T-helper 17 cell (primary cell): ENCODE measurements at regions not wholly inside any gene's neighbourhood (a gene's known extent, or its start where the extent isn't known, plus 50 kb on each side); places are given as distances from the start of the nearest gene placed in this dataset.

Experiments
- ATAC-seq: fragments of 150-1000 bp; cut with Tn5 transposase; 2 replicates; pipeline ENCODE4 v1.10.0; 2021; ENCODE audit warnings: mild to moderate bottlenecking, moderate library complexity
- DNase-seq, 3 donors: peaks; one replicate each; pipeline versions ENCODE4 v3.0.0 to v3.0.0-alpha.2; 2020 to 2021
- H3K9me3 ChIP-seq: one replicate; pipeline ENCODE4 v1.7.0; 2013; ENCODE audit warnings: low read length, mild to moderate bottlenecking; ENCODE audit not compliant: control insufficient read depth, poor library complexity, severe bottlenecking
- H3K27ac Mint-ChIP-seq: one replicate; pipeline ENCODE4 v1.8.0; 2022; ENCODE audit warnings: mild to moderate bottlenecking, moderate library complexity, mixed read lengths
- H3K27me3 Mint-ChIP-seq: one replicate; pipeline ENCODE4 v1.8.0; 2022; ENCODE audit warnings: mixed read lengths
- H3K36me3 Mint-ChIP-seq: one replicate; pipeline ENCODE4 v1.8.0; 2022; ENCODE audit warnings: low read depth, mixed read lengths
- H3K4me1 Mint-ChIP-seq: one replicate; pipeline ENCODE4 v1.8.0; 2022; ENCODE audit warnings: mild to moderate bottlenecking, mixed read lengths
- H3K4me3 Mint-ChIP-seq: one replicate; pipeline ENCODE4 v1.8.0; 2022; ENCODE audit warnings: mild to moderate bottlenecking, moderate library complexity, mixed read lengths

- ATAC-seq: no peak
- H3K27me3 Mint-ChIP-seq: peaks cover 14% of the 10 kb centered on the region
- H3K4me1 Mint-ChIP-seq: no peaks in the 10 kb centered on the region
- peaks cover 3% of the 10 kb centered on the region for H3K36me3 Mint-ChIP-seq
- no peak for DNase-seq
- H3K27ac Mint-ChIP-seq: no peak overlapping the region
- no peaks in the 10 kb centered on the region for H3K9me3 ChIP-seq
- H3K4me3 Mint-ChIP-seq: no peak overlapping the region
Observed at GRCh38 chr15:67914028-67914427, 74.2 kb upstream of the RNU6-1 start.

GRCh38 chr15:67914537-67915460, 75.0 kb upstream of the RNU6-1 start:
- Mint-ChIP-seq H3K4me1 (no peaks in the 10 kb centered on the region), H3K27me3 (peaks cover 14% of the 10 kb centered on the region), H3K36me3 (peaks cover 3% of the 10 kb centered on the region), H3K4me3 (no peak overlapping the region), H3K27ac (no peak overlapping the region)
- ATAC-seq: no peak
- no peak for DNase-seq
- no peaks in the 10 kb centered on the region for H3K9me3 ChIP-seq

- Mint-ChIP-seq H3K27ac (no peak overlapping the region), H3K36me3 (peaks cover 3% of the 10 kb centered on the region), H3K4me1 (no peaks in the 10 kb centered on the region), H3K4me3 (no peak overlapping the region), H3K27me3 (peaks cover 14% of the 10 kb centered on the region)
- H3K9me3 ChIP-seq: no peaks in the 10 kb centered on the region
- no peak for ATAC-seq
- DNase-seq: no peak
Observed at GRCh38 chr15:67915461-67916374, 75.9 kb upstream of the RNU6-1 start.

- Mint-ChIP-seq H3K27me3 (peaks cover 14% of the 10 kb centered on the region), H3K27ac (no peak overlapping the region), H3K36me3 (peaks cover 1% of the 10 kb centered on the region), H3K4me1 (no peaks in the 10 kb centered on the region), H3K4me3 (no peak overlapping the region)
- no peak for ATAC-seq
- no peaks in the 10 kb centered on the region for H3K9me3 ChIP-seq
- no peak for DNase-seq
Observed at GRCh38 chr15:67916565-67916964, 76.7 kb upstream of the RNU6-1 start.

- no peaks in the 10 kb centered on the region for H3K4me1 Mint-ChIP-seq
- H3K27ac Mint-ChIP-seq: no peak overlapping the region
- no peak for DNase-seq
- no peaks in the 10 kb centered on the region for H3K36me3 Mint-ChIP-seq
- ATAC-seq: no peak
- no peaks in the 10 kb centered on the region for H3K9me3 ChIP-seq
- no peak overlapping the region for H3K4me3 Mint-ChIP-seq
- H3K27me3 Mint-ChIP-seq: peaks cover 14% of the 10 kb centered on the region
Observed at GRCh38 chr15:67917037-67917436, 77.2 kb upstream of the RNU6-1 start.

GRCh38 chr15:67917636-67918035, 77.8 kb upstream of the RNU6-1 start:
- H3K9me3 ChIP-seq: no peaks in the 10 kb centered on the region
- peaks cover 14% of the 10 kb centered on the region for H3K27me3 Mint-ChIP-seq
- DNase-seq (no peak), ATAC-seq (no peak)
- no peaks in the 10 kb centered on the region for H3K4me1 Mint-ChIP-seq
- H3K27ac Mint-ChIP-seq: no peak overlapping the region
- no peaks in the 10 kb centered on the region for H3K36me3 Mint-ChIP-seq
- H3K4me3 Mint-ChIP-seq: no peak overlapping the region

DNA sequence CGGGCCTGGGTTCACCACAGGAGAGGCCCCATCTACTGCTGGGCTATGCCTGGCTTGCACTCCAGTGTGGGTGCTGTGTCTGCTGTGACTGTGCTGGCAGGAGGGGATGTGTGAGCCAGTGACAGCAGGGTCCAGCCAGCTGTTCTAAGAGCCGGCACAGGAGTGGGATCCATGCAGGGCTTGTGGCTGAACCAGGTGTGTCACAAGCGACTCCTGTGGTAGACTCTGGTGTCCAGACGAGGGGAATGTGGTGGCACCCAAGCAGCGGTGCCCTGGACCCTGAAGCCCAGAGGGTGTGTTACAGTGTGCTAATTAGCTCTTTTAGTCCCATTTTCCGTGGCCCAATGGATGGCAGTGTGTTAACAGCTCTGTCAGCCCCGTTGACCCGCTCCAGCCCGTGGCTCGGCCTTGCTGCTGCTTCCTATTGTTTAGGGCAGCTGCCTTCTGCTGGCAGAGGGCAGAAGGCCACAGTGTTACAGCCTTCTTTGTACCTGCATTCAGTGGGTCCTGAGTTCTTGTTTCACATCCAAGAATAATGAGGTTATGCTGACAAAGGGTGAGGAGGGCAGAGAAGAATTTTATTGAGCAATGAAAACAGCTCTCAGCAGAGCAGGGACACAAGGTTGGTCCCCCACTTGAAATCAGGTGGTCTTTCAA, 78.5 kb upstream of the RNU6-1 start:
- Mint-ChIP-seq H3K27me3 (peaks cover 14% of the 10 kb centered on the region), H3K4me3 (no peak overlapping the region), H3K27ac (no peak overlapping the region), H3K36me3 (no peaks in the 10 kb centered on the region), H3K4me1 (no peaks in the 10 kb centered on the region)
- H3K9me3 ChIP-seq: no peaks in the 10 kb centered on the region
- ATAC-seq (no peak), DNase-seq (no peak)

- ATAC-seq (no peak), DNase-seq (no peak)
- Mint-ChIP-seq H3K27ac (no peak overlapping the region), H3K36me3 (no peaks in the 10 kb centered on the region), H3K4me3 (no peak overlapping the region), H3K27me3 (peaks cover 5% of the 10 kb centered on the region), H3K4me1 (no peaks in the 10 kb centered on the region)
- H3K9me3 ChIP-seq: no peaks in the 10 kb centered on the region
Observed at GRCh38 chr15:67920524-67921240, 80.8 kb upstream of the RNU6-1 start.

DNA sequence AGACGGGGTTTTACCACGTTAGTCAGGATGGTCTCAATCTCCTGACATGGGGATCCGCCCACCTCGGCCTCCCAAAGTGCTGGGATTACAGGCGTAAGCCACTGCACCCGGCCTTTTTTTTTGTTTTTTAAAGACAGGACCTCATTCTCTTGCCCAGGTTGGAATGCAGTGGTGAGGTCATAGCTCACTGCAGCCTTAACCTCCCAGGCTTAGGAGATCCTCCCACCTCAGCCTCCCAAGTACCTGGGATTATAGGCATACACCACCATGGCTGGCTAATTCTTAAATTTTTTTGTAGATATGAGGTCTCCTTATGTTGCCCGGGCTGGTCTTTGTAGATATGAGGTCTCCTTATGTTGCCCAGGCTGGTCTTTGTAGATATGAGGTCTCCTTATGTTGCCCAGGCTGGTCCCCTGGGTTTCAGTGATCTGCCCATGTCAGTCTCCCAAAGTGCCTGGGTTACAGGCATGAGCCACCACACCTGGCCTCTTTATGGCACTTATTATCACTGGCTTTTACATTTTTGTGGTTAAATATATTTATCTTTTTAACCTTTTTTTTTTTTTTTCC, 82.3 kb upstream of the RNU6-1 start:
- no peak for DNase-seq
- no peak overlapping the region for H3K4me3 Mint-ChIP-seq
- H3K36me3 Mint-ChIP-seq: no peaks in the 10 kb centered on the region
- ATAC-seq: no peak
- no peaks in the 10 kb centered on the region for H3K9me3 ChIP-seq
- no peaks in the 10 kb centered on the region for H3K27me3 Mint-ChIP-seq
- no peaks in the 10 kb centered on the region for H3K4me1 Mint-ChIP-seq
- H3K27ac Mint-ChIP-seq: no peak overlapping the region

DNA sequence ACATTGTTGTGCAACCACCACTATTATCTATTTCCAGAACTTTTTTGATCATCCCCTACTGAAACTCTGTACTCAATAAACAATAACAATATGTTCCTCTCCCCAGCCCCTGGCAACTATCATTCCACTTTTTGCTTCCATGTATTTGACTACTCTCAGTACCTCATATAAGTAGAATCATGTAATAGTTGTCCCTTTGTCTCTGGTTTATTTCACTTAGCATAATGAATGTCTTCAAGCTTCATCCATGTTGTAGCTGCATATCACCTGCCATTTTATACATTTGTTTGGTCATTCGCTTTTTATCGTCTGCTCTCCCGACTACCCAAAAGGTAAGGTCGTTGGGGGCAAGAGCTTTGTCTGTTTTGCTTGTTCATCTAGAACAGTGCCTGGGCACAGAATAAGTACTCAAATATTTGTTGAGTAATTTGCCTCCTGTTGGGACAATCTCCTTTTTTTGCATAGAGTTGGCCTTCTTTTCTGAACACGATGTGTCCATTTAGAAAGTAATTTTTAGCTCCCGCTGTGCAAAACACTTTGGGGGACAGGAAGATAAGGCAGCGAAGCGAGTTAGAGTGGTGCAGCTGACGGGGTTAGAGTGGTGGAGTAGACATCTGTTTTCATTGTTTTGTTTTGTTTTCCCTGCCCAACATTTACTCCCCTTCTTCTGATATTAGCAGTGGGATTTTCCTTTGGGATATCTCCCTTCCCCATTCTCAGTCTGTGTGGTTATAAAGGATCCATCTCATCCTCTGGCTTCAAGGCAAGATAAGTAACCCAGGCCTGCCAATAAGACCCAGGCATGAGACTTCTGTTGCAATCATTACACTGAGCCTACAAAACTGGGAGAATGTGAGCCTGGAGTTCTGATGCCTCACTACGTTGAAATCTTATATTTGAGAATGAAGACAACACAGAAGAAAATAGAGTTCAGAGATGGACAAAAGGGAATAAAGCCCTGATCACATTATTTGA, 83.4 kb upstream of the RNU6-1 start:
- Mint-ChIP-seq H3K27ac (no peak overlapping the region), H3K4me1 (no peaks in the 10 kb centered on the region), H3K27me3 (peaks cover 8% of the 10 kb centered on the region), H3K4me3 (no peak overlapping the region), H3K36me3 (no peaks in the 10 kb centered on the region)
- no peaks in the 10 kb centered on the region for H3K9me3 ChIP-seq
- DNase-seq (no peak), ATAC-seq (no peak)

DNA sequence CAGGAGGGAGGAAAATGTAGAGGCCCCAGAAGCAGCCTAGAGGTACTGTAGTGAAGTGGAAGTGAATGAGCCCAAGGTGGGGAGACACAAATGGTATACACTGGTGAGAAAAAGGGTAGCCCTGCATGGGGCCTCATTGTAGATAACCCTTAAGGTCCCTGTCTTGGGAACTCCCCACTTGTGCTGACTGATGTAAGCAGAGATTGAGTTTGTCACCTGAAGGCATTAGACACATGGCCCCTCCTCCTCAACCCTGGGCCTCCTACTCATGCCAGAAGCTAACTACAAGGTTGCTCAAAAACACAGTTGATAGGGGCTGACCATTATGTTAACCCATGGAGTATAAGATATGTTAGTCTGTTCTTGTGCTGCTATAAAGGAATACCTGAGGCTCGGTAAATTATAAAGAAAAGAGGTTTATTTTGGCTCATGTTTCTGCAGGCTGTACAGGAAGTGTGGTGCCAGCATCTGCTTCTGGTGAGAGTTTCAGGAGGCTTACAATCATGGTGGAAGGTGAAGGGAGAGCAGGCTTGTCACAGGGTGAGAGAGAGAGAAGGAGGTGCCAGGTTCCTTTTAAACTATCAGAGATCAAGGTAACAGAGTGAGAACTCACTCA, 84.6 kb upstream of the RNU6-1 start:
- Mint-ChIP-seq H3K4me3 (no peak overlapping the region), H3K4me1 (no peaks in the 10 kb centered on the region), H3K27ac (no peak overlapping the region), H3K27me3 (peaks cover 15% of the 10 kb centered on the region), H3K36me3 (no peaks in the 10 kb centered on the region)
- no peak for ATAC-seq
- H3K9me3 ChIP-seq: no peaks in the 10 kb centered on the region
- DNase-seq: no peak
